ENCODE measurements at regions not wholly inside any gene's neighbourhood (a gene's known extent, or its start where the extent isn't known, plus 50 kb on each side); places are given as distances from the start of the nearest gene placed in this dataset.

DNA sequence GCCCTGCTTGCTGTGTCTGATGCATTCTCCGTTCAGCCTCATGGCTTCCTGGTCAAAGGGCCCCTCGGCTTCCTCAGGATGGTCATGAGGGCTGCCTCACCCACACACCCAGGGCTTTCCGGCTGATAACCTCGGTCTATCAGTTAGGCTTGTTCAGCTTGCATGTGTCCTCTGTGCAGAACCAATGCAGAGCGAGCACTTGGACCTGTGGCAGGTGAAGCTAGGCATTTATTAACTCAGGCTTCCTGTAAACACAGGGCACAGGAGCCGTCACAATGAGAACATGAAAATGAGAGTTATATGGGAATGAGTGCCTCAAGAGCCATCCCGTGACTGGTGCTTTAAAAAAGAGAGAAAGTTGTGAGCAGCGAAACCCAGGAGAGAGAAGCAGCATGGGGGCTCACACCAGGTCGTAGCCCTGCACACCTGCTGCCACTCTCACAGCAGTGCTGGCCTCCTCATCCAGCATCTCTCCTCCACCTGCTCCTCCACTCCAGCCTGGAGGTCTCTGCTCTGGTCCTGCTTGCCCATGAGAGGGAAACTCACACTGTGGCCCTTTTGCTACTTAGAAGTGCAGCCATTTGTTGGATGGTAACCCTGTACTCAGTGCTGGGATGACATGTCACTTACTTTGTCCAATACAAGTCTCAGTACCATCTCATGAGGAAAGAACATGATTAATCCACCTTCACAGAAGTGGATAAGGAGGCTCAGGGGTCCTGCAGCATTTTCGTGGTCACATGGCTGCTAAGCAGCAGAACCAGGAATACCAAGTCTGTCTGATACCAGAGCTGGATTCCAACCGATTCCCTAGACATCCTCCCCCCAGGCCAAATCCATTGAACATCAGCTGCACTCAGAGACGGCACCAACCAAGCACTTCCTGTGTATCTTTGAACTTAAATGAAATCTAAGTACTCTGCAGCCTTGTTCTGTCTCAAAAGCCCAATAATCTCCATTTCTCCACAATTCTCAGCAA, 50.5 kb upstream of the IRS2 start:
- DNase-seq (ENCODE audit: insufficient read length, low spot score) (no peak), FAIRE-seq (no peak)
- TF ChIP-seq, protein P1, sequence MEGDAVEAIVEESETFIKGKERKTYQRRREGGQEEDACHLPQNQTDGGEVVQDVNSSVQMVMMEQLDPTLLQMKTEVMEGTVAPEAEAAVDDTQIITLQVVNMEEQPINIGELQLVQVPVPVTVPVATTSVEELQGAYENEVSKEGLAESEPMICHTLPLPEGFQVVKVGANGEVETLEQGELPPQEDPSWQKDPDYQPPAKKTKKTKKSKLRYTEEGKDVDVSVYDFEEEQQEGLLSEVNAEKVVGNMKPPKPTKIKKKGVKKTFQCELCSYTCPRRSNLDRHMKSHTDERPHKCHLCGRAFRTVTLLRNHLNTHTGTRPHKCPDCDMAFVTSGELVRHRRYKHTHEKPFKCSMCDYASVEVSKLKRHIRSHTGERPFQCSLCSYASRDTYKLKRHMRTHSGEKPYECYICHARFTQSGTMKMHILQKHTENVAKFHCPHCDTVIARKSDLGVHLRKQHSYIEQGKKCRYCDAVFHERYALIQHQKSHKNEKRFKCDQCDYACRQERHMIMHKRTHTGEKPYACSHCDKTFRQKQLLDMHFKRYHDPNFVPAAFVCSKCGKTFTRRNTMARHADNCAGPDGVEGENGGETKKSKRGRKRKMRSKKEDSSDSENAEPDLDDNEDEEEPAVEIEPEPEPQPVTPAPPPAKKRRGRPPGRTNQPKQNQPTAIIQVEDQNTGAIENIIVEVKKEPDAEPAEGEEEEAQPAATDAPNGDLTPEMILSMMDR (IDR thresholded peaks at IDR 0.05; ENCODE audit: insufficient read depth, missing control alignments), result no peak
